ENCODE measurements at regions not wholly inside any gene's neighbourhood (a gene's known extent, or its start where the extent isn't known, plus 50 kb on each side); places are given as distances from the start of the nearest gene placed in this dataset.

- Histone ChIP-seq H3K27me3 (replicated peaks) (no peaks in the 10 kb centered on the region), H3K4me3 (ENCODE audit: low read depth, low read length) (no peak overlapping the region), H3K36me3 (replicated peaks) (no peaks in the 10 kb centered on the region), H3K27ac (no peak overlapping the region)
- no peak for TF ChIP-seq CTCF (IDR thresholded peaks at IDR 0.05; ENCODE audit: low read depth, low read length, missing control alignments)
- in situ Hi-C loops (cut with HindIII; ENCODE audit: low pct_ligation_motif_present, low sequenced_read_pairs): no loop called here
- no peak for DNase-seq
These were observed 291.7 kb downstream of the C4orf33 start for GRCh38 chr4:129387666-129388065.

- no peaks in the 10 kb centered on the region for H3K27me3 ChIP-seq (replicated peaks)
- no peak overlapping the region for H3K27ac ChIP-seq
- no peak overlapping the region for H3K4me3 ChIP-seq (ENCODE audit: low read depth, low read length)
- in situ Hi-C loops (cut with HindIII; ENCODE audit: low pct_ligation_motif_present, low sequenced_read_pairs): no loop called here
- no peaks in the 10 kb centered on the region for H3K36me3 ChIP-seq (replicated peaks)
- no peak for DNase-seq
- TF ChIP-seq CTCF (IDR thresholded peaks at IDR 0.05; ENCODE audit: low read depth, low read length, missing control alignments): no peak
These were observed 298.0 kb downstream of the C4orf33 start for GRCh38 chr4:129393976-129394375.

- Histone ChIP-seq H3K27ac (no peak overlapping the region), H3K36me3 (replicated peaks) (no peaks in the 10 kb centered on the region), H3K4me3 (ENCODE audit: low read depth, low read length) (no peak overlapping the region), H3K27me3 (replicated peaks) (no peaks in the 10 kb centered on the region)
- no peak for TF ChIP-seq CTCF (IDR thresholded peaks at IDR 0.05; ENCODE audit: low read depth, low read length, missing control alignments)
- no peak for DNase-seq
- in situ Hi-C loops (cut with HindIII; ENCODE audit: low pct_ligation_motif_present, low sequenced_read_pairs): no loop called here
These were observed 298.7 kb downstream of the C4orf33 start for GRCh38 chr4:129394635-129395034.

GRCh38 chr4:129403848-129404247 is 307.9 kb downstream of the C4orf33 start:
- Histone ChIP-seq H3K36me3 (replicated peaks) (no peaks in the 10 kb centered on the region), H3K4me3 (ENCODE audit: low read depth, low read length) (no peak overlapping the region), H3K27me3 (replicated peaks) (no peaks in the 10 kb centered on the region), H3K27ac (no peak overlapping the region)
- in situ Hi-C loops (cut with HindIII; ENCODE audit: low pct_ligation_motif_present, low sequenced_read_pairs): no loop called here
- no peak for TF ChIP-seq CTCF (IDR thresholded peaks at IDR 0.05; ENCODE audit: low read depth, low read length, missing control alignments)
- DNase-seq: no peak

GRCh38 chr4:129410115-129410514 is 314.2 kb downstream of the C4orf33 start:
- H3K27ac ChIP-seq: no peak overlapping the region
- DNase-seq: no peak
- no peak overlapping the region for H3K4me3 ChIP-seq (ENCODE audit: low read depth, low read length)
- in situ Hi-C loops (cut with HindIII; ENCODE audit: low pct_ligation_motif_present, low sequenced_read_pairs): no loop called here
- no peak for TF ChIP-seq CTCF (IDR thresholded peaks at IDR 0.05; ENCODE audit: low read depth, low read length, missing control alignments)
- no peaks in the 10 kb centered on the region for H3K27me3 ChIP-seq (replicated peaks)
- no peaks in the 10 kb centered on the region for H3K36me3 ChIP-seq (replicated peaks)

GRCh38 chr4:129415004-129415403 is 319.1 kb downstream of the C4orf33 start:
- no peak for DNase-seq
- H3K27ac ChIP-seq: no peak overlapping the region
- no peaks in the 10 kb centered on the region for H3K36me3 ChIP-seq (replicated peaks)
- no peak overlapping the region for H3K4me3 ChIP-seq (ENCODE audit: low read depth, low read length)
- no peak for TF ChIP-seq CTCF (IDR thresholded peaks at IDR 0.05; ENCODE audit: low read depth, low read length, missing control alignments)
- in situ Hi-C loops (cut with HindIII; ENCODE audit: low pct_ligation_motif_present, low sequenced_read_pairs): no loop called here
- no peaks in the 10 kb centered on the region for H3K27me3 ChIP-seq (replicated peaks)

Measured in brain microvascular endothelial cell (primary cell).